ENCODE measurements at regions not wholly inside any gene's neighbourhood (a gene's known extent, or its start where the extent isn't known, plus 50 kb on each side); places are given as distances from the start of the nearest gene placed in this dataset.
"Not testable (repeated sequence)": the region's sequence is repeated elsewhere in the genome, so short reads cannot be mapped to it uniquely, and the experiment has no call there.

DNA sequence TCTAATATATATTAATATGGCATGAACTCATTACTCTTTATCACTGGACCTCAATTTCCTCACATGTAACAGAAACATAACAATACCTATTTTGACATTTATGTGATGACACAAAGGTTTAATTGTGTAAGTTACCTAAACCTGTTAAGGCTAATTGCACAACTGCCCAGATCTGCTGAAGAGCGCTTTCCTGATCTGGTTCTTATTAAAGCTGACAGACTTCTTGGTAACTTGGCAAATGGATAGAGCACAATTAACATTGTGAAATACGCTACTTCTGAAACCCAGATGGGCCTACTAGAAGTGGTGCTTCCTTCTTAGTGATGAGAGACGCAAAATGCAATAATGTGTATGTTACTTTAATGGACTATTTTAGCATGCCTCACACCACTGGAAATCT is 1767.2 kb upstream of the RAG2 start:
- no peak for TF ChIP-seq CTCF (IDR thresholded peaks at IDR 0.05; ENCODE audit: low read depth, low read length)
- no peak overlapping the region for H3K4me3 ChIP-seq (ENCODE audit: low read depth, low read length)

DNA sequence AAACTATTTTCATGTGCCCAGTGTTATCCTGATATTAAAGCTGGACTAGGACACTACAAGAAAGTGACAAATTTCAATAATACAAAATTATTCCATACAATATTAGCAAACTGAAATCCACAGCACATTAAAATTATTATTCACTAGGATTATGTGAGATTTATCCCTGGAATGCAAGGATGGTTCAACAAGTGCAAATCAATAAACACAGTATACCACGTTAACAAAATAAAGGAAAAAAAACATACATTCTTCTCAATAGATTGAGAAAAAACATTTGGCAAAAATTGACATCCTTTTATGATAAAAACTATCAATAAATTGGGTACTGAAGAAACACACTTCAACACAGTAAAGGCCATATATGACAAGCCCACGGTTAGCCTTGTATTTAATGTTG is 1758.2 kb upstream of the RAG2 start:
- no peak for TF ChIP-seq CTCF (IDR thresholded peaks at IDR 0.05; ENCODE audit: low read depth, low read length)
- H3K4me3 ChIP-seq (ENCODE audit: low read depth, low read length) = no peak overlapping the region

DNA sequence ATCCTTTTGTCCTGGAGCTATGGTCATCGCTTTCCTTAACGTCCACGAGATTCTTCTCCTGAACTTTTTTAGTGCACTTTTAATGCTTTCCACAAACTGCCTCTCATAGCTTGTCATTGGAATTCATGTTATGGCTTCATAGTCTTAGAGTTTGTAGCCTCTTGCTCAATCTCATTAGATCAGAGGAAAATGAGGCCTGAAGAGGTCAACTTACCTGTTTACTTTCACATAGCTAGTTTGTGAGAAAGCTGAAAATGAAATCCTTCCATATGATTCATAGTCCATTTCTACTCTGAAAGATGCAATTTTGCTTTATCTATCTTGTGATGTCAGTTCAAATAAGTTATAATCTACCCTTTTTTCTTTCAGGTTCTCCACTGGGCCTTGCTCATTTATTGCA is 1747.2 kb upstream of the RAG2 start:
- no peak for TF ChIP-seq CTCF (IDR thresholded peaks at IDR 0.05; ENCODE audit: low read depth, low read length)
- H3K4me3 ChIP-seq (ENCODE audit: low read depth, low read length) = no peak overlapping the region

DNA sequence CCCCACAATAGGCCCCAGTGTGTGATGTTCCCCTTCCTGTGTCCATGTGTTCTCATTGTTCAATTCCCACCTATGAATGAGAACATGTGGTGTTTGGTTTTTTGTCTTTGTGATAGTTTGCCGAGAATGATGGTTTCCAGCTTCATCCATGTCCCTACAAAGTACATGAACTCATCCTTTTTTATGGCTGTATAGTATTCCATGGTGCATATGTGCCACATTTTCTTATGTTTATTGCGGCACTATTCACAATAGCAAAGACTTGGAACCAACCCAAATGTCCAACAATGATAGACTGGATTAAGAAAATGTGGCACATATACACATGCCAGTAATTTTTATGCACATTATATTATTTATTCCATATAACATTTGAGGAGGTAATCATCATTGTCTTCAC is 1743.6 kb upstream of the RAG2 start:
- not testable (repeated sequence) for H3K4me3 ChIP-seq (ENCODE audit: low read depth, low read length)

DNA sequence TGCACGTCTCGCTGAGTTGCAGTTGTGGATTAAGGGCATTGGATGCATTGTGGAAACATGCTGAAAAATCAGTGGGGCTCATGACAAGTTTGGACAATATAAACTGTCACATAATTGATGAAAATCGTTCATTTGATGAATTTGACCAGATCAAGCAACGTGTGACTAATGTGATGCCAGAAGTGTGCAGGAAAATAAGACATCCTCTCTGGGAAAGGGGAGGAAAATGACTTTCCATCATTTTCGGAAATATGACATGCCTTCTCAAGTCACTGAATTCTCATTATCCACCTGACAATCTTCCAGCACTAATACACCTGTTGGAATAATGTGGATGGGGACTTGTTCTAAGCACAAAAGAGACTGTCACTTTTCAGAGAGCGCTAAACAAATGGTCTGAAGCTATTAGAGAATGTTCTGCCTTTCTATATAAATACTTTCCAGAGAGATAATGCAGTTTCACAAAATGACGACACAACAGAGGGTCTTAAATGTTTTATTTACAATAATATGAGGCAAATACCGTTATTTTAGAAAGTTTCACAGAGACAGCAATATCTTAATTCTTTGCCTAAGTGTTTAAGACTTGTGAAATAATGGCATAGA is 1741.9 kb upstream of the RAG2 start:
- no peak overlapping the region for H3K4me3 ChIP-seq (ENCODE audit: low read depth, low read length)
- no peak for TF ChIP-seq CTCF (IDR thresholded peaks at IDR 0.05; ENCODE audit: low read depth, low read length)

DNA sequence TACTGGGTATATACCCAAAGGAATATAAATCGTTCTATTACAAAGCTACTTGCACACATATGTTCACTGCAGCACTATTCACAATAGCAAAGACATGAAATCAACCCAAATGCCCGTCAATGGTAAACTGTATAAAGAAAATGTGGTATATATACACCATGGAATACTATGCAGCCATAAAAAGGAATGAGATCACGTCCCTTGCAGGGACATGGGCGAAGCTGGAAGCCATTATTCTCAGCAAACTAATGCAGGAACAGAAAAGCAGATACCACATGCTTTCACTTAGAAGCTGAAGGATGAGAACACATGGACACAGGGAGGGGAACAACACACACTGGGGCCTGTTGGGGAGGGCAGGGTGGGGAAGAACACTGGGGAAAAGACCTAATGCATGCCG is 1740.0 kb upstream of the RAG2 start:
- H3K4me3 ChIP-seq (ENCODE audit: low read depth, low read length) = not testable (repeated sequence)

GRCh38 chr11:38332046-38332445 is 1734.0 kb upstream of the RAG2 start:
- H3K4me3 ChIP-seq (ENCODE audit: low read depth, low read length) = no peak overlapping the region
- TF ChIP-seq CTCF (IDR thresholded peaks at IDR 0.05; ENCODE audit: low read depth, low read length) = no peak

- no peak overlapping the region for H3K4me3 ChIP-seq (ENCODE audit: low read depth, low read length)
- TF ChIP-seq CTCF (IDR thresholded peaks at IDR 0.05; ENCODE audit: low read depth, low read length) = no peak
Observed at GRCh38 chr11:38330578-38330977, 1732.5 kb upstream of the RAG2 start.

All from WI38 (cell line).